MCF 10A (cell line): ENCODE measurements at regions not wholly inside any gene's neighbourhood (a gene's known extent, or its start where the extent isn't known, plus 50 kb on each side); places are given as distances from the start of the nearest gene placed in this dataset.

Experiments
- BruUV-seq: library from RNA; stranded (reverse); fragments of 400-500 nt; replicated peaks from 2 replicates; lab custom pipeline; 2021; lab: Mats Ljungman, UMichigan
- CTCF ChIA-PET: fragments of 300-600 bp; sonication (Branson Sonifier 250); formaldehyde crosslinking; extraction: SDS; loops from one replicate; lab custom pipeline; 2021; ENCODE audit warnings: antibody characterized with exemption, inconsistent platforms; lab: Yijun Ruan, JAX
- POLR2A ChIA-PET: fragments of 300-600, 350-650 bp; sonication (Branson Sonifier 250); formaldehyde crosslinking; extraction: SDS; loops from one replicate; lab custom pipeline; 2020; ENCODE audit warnings: antibody characterized with exemption, inconsistent platforms; lab: Yijun Ruan, JAX
- DNase-seq: peaks from one replicate; pipeline ENCODE4 v3.0.0-alpha.2; 2018; ENCODE audit not compliant: unreplicated experiment
- H3K27ac Mint-ChIP-seq: one replicate; pipeline ENCODE4 v1.8.0; 2022; ENCODE audit warnings: mild to moderate bottlenecking, low read depth, mixed read lengths; ENCODE audit not compliant: unreplicated experiment
- H3K27me3 Mint-ChIP-seq: one replicate; pipeline ENCODE4 v1.8.0; 2022; ENCODE audit warnings: mixed read lengths; ENCODE audit not compliant: insufficient read depth, unreplicated experiment
- H3K36me3 Mint-ChIP-seq: one replicate; pipeline ENCODE4 v1.8.0; 2022; ENCODE audit warnings: mild to moderate bottlenecking, moderate library complexity, mixed read lengths; ENCODE audit not compliant: insufficient read depth, unreplicated experiment
- H3K4me1 Mint-ChIP-seq: one replicate; pipeline ENCODE4 v1.8.0; 2022; ENCODE audit warnings: mixed read lengths; ENCODE audit not compliant: insufficient read depth, unreplicated experiment
- H3K4me3 Mint-ChIP-seq: one replicate; pipeline ENCODE4 v1.8.0; 2022; ENCODE audit warnings: mild to moderate bottlenecking, moderate library complexity, mixed read lengths; ENCODE audit not compliant: unreplicated experiment
- H3K9me3 Mint-ChIP-seq: one replicate; pipeline ENCODE4 v1.8.0; 2022; ENCODE audit warnings: mixed read lengths; ENCODE audit not compliant: unreplicated experiment
- intact Hi-C: fragments of 100-400 bp; cut with micrococcal nuclease; formaldehyde crosslinking; loops from 2 replicates; pipeline ENCODE4 v1.14.1; 2022
- TF ChIP-seq, protein P1 (sequence below): fragments of 200-600 bp; IDR thresholded peaks from one replicate; pipeline ENCODE4 v1.8.0; 2022; ENCODE audit warnings: antibody characterized with exemption, mild to moderate bottlenecking; ENCODE audit not compliant: unreplicated experiment

DNA sequence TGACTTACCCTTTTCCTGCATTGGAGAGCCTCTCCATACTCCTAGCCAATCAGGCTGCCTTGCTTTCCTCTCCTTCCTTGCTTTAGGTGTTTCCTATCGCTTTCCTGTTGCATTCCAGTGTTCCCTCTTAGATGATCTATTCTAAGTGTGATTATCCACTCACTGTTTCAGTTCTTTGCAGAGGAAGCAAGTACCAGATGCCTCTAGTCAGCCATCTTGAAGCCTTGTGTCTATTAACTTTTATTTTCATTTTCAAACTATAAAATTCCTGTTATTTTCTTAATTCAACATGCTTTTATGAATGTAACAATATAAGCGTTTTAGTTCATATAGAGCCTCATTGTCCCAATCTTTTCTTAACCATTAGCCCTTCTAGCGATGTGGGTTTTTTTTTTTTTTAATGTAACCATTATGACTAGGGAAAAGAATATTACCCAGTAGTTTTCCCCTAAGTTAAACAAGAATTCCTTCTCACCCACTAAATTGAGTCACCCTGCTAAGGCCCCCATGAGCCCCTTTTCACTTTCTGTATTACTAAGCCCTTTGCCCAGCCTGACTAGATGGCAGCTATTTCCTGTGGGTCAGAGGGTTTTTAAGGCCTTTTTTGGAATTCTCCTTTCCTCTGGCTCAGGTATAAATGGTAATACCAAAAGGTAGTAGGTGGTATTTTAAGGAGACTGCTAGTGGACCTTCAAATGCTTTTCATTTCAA lies 229.4 kb upstream of the CTNNB1 start:
- H3K27ac Mint-ChIP-seq: no peak overlapping the region
- no peak for DNase-seq
- H3K4me1 Mint-ChIP-seq: peaks cover 20% of the 10 kb centered on the region
- ChIA-PET POLR2A (no interaction called here), CTCF (no interaction called here)
- BruUV-seq: no TSS peak
- no peaks in the 10 kb centered on the region for H3K9me3 Mint-ChIP-seq
- no peaks in the 10 kb centered on the region for H3K27me3 Mint-ChIP-seq
- intact Hi-C loops: loop anchor here (2.0 to 10.0 kb wide), 3 partner anchors 91 to 385 kb away; no protein-coding TSS in a partner anchor
- no peaks in the 10 kb centered on the region for H3K36me3 Mint-ChIP-seq
- no peak overlapping the region for H3K4me3 Mint-ChIP-seq
- TF ChIP-seq, protein P1, sequence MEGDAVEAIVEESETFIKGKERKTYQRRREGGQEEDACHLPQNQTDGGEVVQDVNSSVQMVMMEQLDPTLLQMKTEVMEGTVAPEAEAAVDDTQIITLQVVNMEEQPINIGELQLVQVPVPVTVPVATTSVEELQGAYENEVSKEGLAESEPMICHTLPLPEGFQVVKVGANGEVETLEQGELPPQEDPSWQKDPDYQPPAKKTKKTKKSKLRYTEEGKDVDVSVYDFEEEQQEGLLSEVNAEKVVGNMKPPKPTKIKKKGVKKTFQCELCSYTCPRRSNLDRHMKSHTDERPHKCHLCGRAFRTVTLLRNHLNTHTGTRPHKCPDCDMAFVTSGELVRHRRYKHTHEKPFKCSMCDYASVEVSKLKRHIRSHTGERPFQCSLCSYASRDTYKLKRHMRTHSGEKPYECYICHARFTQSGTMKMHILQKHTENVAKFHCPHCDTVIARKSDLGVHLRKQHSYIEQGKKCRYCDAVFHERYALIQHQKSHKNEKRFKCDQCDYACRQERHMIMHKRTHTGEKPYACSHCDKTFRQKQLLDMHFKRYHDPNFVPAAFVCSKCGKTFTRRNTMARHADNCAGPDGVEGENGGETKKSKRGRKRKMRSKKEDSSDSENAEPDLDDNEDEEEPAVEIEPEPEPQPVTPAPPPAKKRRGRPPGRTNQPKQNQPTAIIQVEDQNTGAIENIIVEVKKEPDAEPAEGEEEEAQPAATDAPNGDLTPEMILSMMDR: no peak

DNA sequence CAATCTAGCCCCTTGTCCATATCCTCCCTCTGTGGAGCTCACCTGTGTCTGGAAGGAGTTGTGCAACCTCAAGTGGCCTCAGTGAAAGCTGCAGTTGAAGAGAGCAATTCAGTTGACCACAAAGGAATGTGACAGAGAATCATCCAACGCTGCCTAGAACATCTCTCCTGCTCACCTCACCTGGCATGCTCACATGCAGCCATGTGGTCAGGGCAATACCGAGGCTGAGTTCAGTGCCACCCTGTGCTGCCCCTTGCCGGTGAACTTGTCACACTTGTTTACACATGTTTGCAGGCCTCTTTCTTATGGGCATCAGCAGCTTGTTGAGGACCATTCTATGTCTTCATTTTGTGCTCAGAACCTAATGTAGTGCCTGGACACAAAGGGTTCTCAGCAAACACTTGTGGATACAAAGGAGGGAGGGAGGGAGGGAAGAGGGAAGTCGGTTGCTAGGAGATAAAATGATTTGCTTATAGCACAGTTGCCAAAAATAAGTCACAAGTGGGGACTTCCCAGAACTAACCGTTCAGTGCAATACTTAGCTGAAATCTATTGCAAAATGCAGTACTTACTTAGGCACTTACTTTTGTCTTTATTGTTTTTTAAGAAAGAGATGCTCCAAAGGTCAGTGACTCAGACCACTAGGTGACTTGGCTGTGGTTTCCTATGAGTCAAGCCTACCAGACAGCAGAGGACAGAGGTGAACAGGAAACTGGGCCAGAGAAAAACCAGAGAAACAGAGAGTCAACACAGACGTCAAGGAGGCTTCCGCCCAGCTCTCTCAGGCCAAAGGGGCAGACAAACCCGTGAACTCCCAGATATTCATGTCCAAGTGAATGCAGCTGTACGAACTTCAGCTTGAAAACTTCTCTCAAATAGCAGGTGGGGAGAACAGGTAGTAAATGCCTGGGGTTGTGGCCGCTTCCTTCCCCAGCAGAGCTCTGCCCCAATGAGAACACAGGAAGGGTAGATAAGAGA lies 227.8 kb upstream of the CTNNB1 start:
- H3K27ac Mint-ChIP-seq: peak overlapping the region; percentile 98
- peak; percentile 98 for DNase-seq
- TF ChIP-seq, protein P1: peak; percentile 11
- no peaks in the 10 kb centered on the region for H3K36me3 Mint-ChIP-seq
- ChIA-PET POLR2A (interaction anchor here (0.6 to 1.6 kb wide), 4 partner anchors 46 to 231 kb away, joined by 3 to 7 read pairs (median 4); partner anchors contain the start of gene CTNNB1), CTCF (interaction anchor here (0.6 to 1.2 kb wide), 6 partner anchors 127 to 987 kb away, joined by 3 to 5 read pairs (median 3); no protein-coding TSS in a partner anchor)
- intact Hi-C loops: loop anchor here (1.0 to 10.0 kb wide), 6 partner anchors 93 to 387 kb away; partner anchors contain the start of gene CTNNB1
- H3K27me3 Mint-ChIP-seq: no peaks in the 10 kb centered on the region
- peaks cover 20% of the 10 kb centered on the region for H3K4me1 Mint-ChIP-seq
- peak overlapping the region; percentile 5 for H3K4me3 Mint-ChIP-seq
- no TSS peak for BruUV-seq
- no peaks in the 10 kb centered on the region for H3K9me3 Mint-ChIP-seq

DNA sequence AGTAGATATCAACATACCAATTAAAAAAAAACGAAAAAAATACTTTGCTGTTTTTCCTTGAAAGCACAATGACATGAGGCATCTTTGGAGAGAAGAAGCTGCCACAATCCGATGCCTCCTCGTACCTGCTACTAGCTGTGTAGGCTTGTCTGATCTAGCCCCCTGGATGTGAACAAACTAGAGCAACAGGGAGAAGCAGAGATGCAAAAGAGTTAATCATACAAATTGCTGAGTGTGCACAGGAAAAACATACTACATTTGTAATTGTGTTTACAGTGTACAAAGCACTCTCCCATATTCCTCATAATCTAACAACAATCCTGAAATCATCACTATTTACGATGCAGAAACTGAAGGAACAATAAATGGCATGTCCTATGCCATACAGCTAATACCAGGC lies 227.0 kb upstream of the CTNNB1 start:
- BruUV-seq: no TSS peak
- Mint-ChIP-seq H3K27ac (peak overlapping the region; percentile 98), H3K27me3 (no peaks in the 10 kb centered on the region), H3K4me3 (no peak overlapping the region), H3K9me3 (no peaks in the 10 kb centered on the region), H3K36me3 (no peaks in the 10 kb centered on the region), H3K4me1 (peaks cover 20% of the 10 kb centered on the region)
- CTCF ChIA-PET: interaction anchor here (1.0 kb wide), 1 partner anchor 128 kb away, joined by 3 read pairs; no protein-coding TSS in a partner anchor
- intact Hi-C loops: loop anchor here (10.0 kb wide), 1 partner anchor 168 kb away; no protein-coding TSS in a partner anchor
- no peak for DNase-seq
- POLR2A ChIA-PET: interaction anchor here (0.6 to 1.6 kb wide), 5 partner anchors 32 to 1440 kb away, joined by 3 to 7 read pairs (median 3); partner anchors contain the start of gene CTNNB1
- TF ChIP-seq, protein P1: no peak
